ENCODE measurements at regions not wholly inside any gene's neighbourhood (a gene's known extent, or its start where the extent isn't known, plus 50 kb on each side); places are given as distances from the start of the nearest gene placed in this dataset.

GRCh38 chr5:123285122-123286023 is 137.8 kb downstream of the CEP120 start:
- 0 out of 2 replicates have a peak overlapping the region, but pooled peaks have one; percentile 38 for H3K18ac ChIP-seq (ENCODE audit: extremely low read depth, low read length)
- H2BK20ac ChIP-seq (ENCODE audit: low read length): no peak overlapping the region
- no peak overlapping the region for H3K56ac ChIP-seq (replicated peaks; ENCODE audit: insufficient read length, low read depth, low read length)
- H3K4me2 ChIP-seq (ENCODE audit: insufficient read depth in 1 of 2, low read depth in 2 of 2, low read length in 2 of 2): peak overlapping the region; percentile 69 to 76
- no peaks in the 10 kb centered on the region for H3K79me2 ChIP-seq (ENCODE audit: control insufficient read depth in 1 of 2, insufficient read depth in 2 of 2, low read length in 2 of 2)
- peak overlapping the region; percentile 5; the same call in 1 of the 2 replicates for H2BK12ac ChIP-seq (ENCODE audit: low read depth, low read length)
- no peak overlapping the region for H2AK5ac ChIP-seq (ENCODE audit: low read depth, low read length)
- no peak overlapping the region for H2BK120ac ChIP-seq (replicated peaks; ENCODE audit: low read depth, low read length)
- no peaks in the 10 kb centered on the region for H3K36me3 ChIP-seq (ENCODE audit: control insufficient read depth in 2 of 4, insufficient read depth in 4 of 4, low read length in 3 of 4)
- no peak overlapping the region for H2BK15ac ChIP-seq (ENCODE audit: low read length)
- H3K14ac ChIP-seq (ENCODE audit: insufficient read length): no peak overlapping the region
- H2BK5ac ChIP-seq (ENCODE audit: low read depth, low read length): no peak overlapping the region
- no peaks in the 10 kb centered on the region; a peak in 3 of 7 replicates for H3K27me3 ChIP-seq (replicated peaks in 1 of 4; ENCODE audit: control insufficient read depth in 3 of 4, extremely low read depth in 1 of 4, insufficient read depth in 3 of 4, low read length in 3 of 4)
- no peak overlapping the region; a peak in 1 of 7 replicates for H3K9ac ChIP-seq (replicated peaks in 1 of 4; ENCODE audit: extremely low read depth in 1 of 4, low read depth in 3 of 4, low read length in 3 of 4)
- POLR2A ChIA-PET (ENCODE audit: partially characterized antibody): no interaction called here
- H4K20me1 ChIP-seq (replicated peaks in 1 of 2; ENCODE audit: control insufficient read depth in 1 of 2, insufficient read depth in 2 of 2, low read length in 2 of 2): no peaks in the 10 kb centered on the region
- H3K4me1 ChIP-seq (replicated peaks in 1 of 4; ENCODE audit: control insufficient read depth in 3 of 4, insufficient read depth in 4 of 4, low read length in 3 of 4): peaks cover 0 to 2% (median 0%) of the 10 kb centered on the region in 4 experiments; a peak in 2 of 7 replicates
- H2AFZ ChIP-seq (ENCODE audit: low read length): peak overlapping the region; percentile 98
- FAIRE-seq (peak; percentile 42), DNase-seq (ENCODE audit: low read depth in 1 of 2, low spot score in 2 of 2) (peak in 1 of 2 experiments; percentile 54)
- H4K91ac ChIP-seq (replicated peaks; ENCODE audit: insufficient read length, low read length): no peak overlapping the region
- H3K9me3 ChIP-seq (ENCODE audit: insufficient read depth in 2 of 2, low read depth in 1 of 2, low read length in 1 of 2): no peaks in the 10 kb centered on the region
- CTCF ChIA-PET (ENCODE audit: partially characterized antibody): interaction anchor here (0.7 to 1.0 kb wide), 5 partner anchors 136 to 254 kb away, joined by 3 to 4 read pairs (median 3); no protein-coding TSS in a partner anchor
- peaks cover 7% of the 10 kb centered on the region for H3K23me2 ChIP-seq (ENCODE audit: low read depth, low read length)
- no peak overlapping the region for H3K23ac ChIP-seq (ENCODE audit: insufficient read length)
- no peak overlapping the region for H3K27ac ChIP-seq (ENCODE audit: low read depth, low read length)
- no peak overlapping the region for H4K8ac ChIP-seq (ENCODE audit: extremely low read depth, insufficient read depth, low read length)
- WGBS, 2 experiments (ENCODE audit: extremely low coverage in 1 of 2, insufficient coverage in 1 of 2, insufficient read length in 1 of 2, insufficient replicate concordance in 2 of 2, low coverage in 1 of 2, low lambda C conversion rate in 2 of 2, missing lambda C conversion rate in 1 of 2): 13% methylated on average over 25 of the region's 34 CpGs; no CpG with 5 or more reads in 1 of the 2 experiments
- TF ChIP-seq KDM4A (IDR thresholded peaks at IDR 0.05; ENCODE audit: low read depth, low read length, severe bottlenecking) (peak; percentile 60), SUZ12 (IDR thresholded peaks at IDR 0.05; ENCODE audit: low read length) (0 out of 2 replicates have a peak, but pooled peaks have one; percentile 32), TBP (IDR thresholded peaks at IDR 0.05; ENCODE audit: low read depth, low read length) (no peak), ASH2L (IDR thresholded peaks at IDR 0.05; ENCODE audit: low read length) (peak; percentile 70), EGR1 (IDR thresholded peaks at IDR 0.05; ENCODE audit: borderline replicate concordance, low read depth, low read length) (0 out of 2 replicates have a peak, but pooled peaks have one; percentile 27), JUN (IDR thresholded peaks at IDR 0.05; ENCODE audit: low read depth, low read length) (no peak)
- H4K5ac ChIP-seq (ENCODE audit: insufficient read length, low read depth, low read length): no peak overlapping the region
- no peaks in the 10 kb centered on the region for H3K79me1 ChIP-seq (ENCODE audit: low read depth, low read length)
- no peak overlapping the region for H3K4ac ChIP-seq (replicated peaks; ENCODE audit: insufficient read length, low read depth, low read length)
- H3K4me3 ChIP-seq (ENCODE audit: extremely low read depth in 1 of 4, insufficient read depth in 2 of 4, low read depth in 3 of 4, low read length in 4 of 4): peak overlapping the region; percentile 46 to 72 (median 58)
